ENCODE measurements at regions not wholly inside any gene's neighbourhood (a gene's known extent, or its start where the extent isn't known, plus 50 kb on each side); places are given as distances from the start of the nearest gene placed in this dataset.

GRCh38 chr15:96416934-96417759 lies 86.6 kb downstream of the NR2F2 start:
- H2AFZ ChIP-seq (ENCODE audit: low read length): no peak overlapping the region

GRCh38 chr15:96417760-96418130 lies 87.2 kb downstream of the NR2F2 start:
- Histone ChIP-seq H2AFZ (ENCODE audit: low read length) (no peak overlapping the region), H4K20me1 (ENCODE audit: insufficient read depth, low read length) (no peaks in the 10 kb centered on the region), H3K9me2 (ENCODE audit: insufficient read depth, low read length) (no peaks in the 10 kb centered on the region), H3K4me1 (ENCODE audit: insufficient read depth, low read length, poor library complexity, severe bottlenecking) (no peaks in the 10 kb centered on the region), H3K4me2 (ENCODE audit: low read length) (no peak overlapping the region), H3K79me2 (ENCODE audit: insufficient read depth, low read depth, low read length) (no peaks in the 10 kb centered on the region), H3K36me3 (ENCODE audit: insufficient read depth, low read length) (no peaks in the 10 kb centered on the region), H3K27ac (ENCODE audit: low read depth, low read length, poor library complexity, severe bottlenecking) (no peak overlapping the region), H3K4me3 (ENCODE audit: low read depth, low read length, poor library complexity, severe bottlenecking) (no peak overlapping the region), H3K9me3 (ENCODE audit: low read length) (no peaks in the 10 kb centered on the region)
- DNase-seq (ENCODE audit: low spot score): no peak
- BruUV-seq (replicated peaks): no TSS peak
- TF ChIP-seq EZH2phosphoT487 (IDR thresholded peaks at IDR 0.05; ENCODE audit: borderline replicate concordance, low read depth, low read length) (no peak), CTCF (conservative IDR thresholded peaks at IDR 0.05; ENCODE audit: low read length) (no peak)
- intact Hi-C loops (cut with micrococcal nuclease; ENCODE audit: unreplicated experiment): no loop called here
- ChIA-PET POLR2A (no interaction called here), CTCF (ENCODE audit: unreplicated experiment) (no interaction called here)

More at GRCh38 chr15:96416934-96417759, 86.6 kb downstream of the NR2F2 start:
- no peak overlapping the region for H3K27ac ChIP-seq (ENCODE audit: low read depth, low read length, poor library complexity, severe bottlenecking)
- no peaks in the 10 kb centered on the region for H3K9me2 ChIP-seq (ENCODE audit: insufficient read depth, low read length)
- intact Hi-C loops (cut with micrococcal nuclease; ENCODE audit: unreplicated experiment): no loop called here
- ChIA-PET POLR2A (no interaction called here), CTCF (ENCODE audit: unreplicated experiment) (no interaction called here)
- H3K36me3 ChIP-seq (ENCODE audit: insufficient read depth, low read length): no peaks in the 10 kb centered on the region
- H3K9me3 ChIP-seq (ENCODE audit: low read length): no peaks in the 10 kb centered on the region
- H3K4me3 ChIP-seq (ENCODE audit: low read depth, low read length, poor library complexity, severe bottlenecking): no peak overlapping the region
- no peak for DNase-seq (ENCODE audit: low spot score)
- H4K20me1 ChIP-seq (ENCODE audit: insufficient read depth, low read length): no peaks in the 10 kb centered on the region
- BruUV-seq (replicated peaks): no TSS peak
- H3K4me2 ChIP-seq (ENCODE audit: low read length): no peak overlapping the region
- no peaks in the 10 kb centered on the region for H3K4me1 ChIP-seq (ENCODE audit: insufficient read depth, low read length, poor library complexity, severe bottlenecking)
- TF ChIP-seq EZH2phosphoT487 (IDR thresholded peaks at IDR 0.05; ENCODE audit: borderline replicate concordance, low read depth, low read length) (no peak), CTCF (conservative IDR thresholded peaks at IDR 0.05; ENCODE audit: low read length) (no peak)
- no peaks in the 10 kb centered on the region for H3K79me2 ChIP-seq (ENCODE audit: insufficient read depth, low read depth, low read length)

GRCh38 chr15:96418146-96418545 lies 87.6 kb downstream of the NR2F2 start:
- Histone ChIP-seq H3K27ac (ENCODE audit: low read depth, low read length, poor library complexity, severe bottlenecking) (no peak overlapping the region), H3K4me3 (ENCODE audit: low read depth, low read length, poor library complexity, severe bottlenecking) (no peak overlapping the region), H3K9me3 (ENCODE audit: low read length) (no peaks in the 10 kb centered on the region), H3K9me2 (ENCODE audit: insufficient read depth, low read length) (no peaks in the 10 kb centered on the region), H2AFZ (ENCODE audit: low read length) (no peak overlapping the region), H3K4me2 (ENCODE audit: low read length) (no peak overlapping the region), H4K20me1 (ENCODE audit: insufficient read depth, low read length) (no peaks in the 10 kb centered on the region), H3K36me3 (ENCODE audit: insufficient read depth, low read length) (no peaks in the 10 kb centered on the region), H3K79me2 (ENCODE audit: insufficient read depth, low read depth, low read length) (no peaks in the 10 kb centered on the region), H3K4me1 (ENCODE audit: insufficient read depth, low read length, poor library complexity, severe bottlenecking) (no peaks in the 10 kb centered on the region)
- TF ChIP-seq EZH2phosphoT487 (IDR thresholded peaks at IDR 0.05; ENCODE audit: borderline replicate concordance, low read depth, low read length): no peak
- TF ChIP-seq CTCF (conservative IDR thresholded peaks at IDR 0.05; ENCODE audit: low read length): no peak
- intact Hi-C loops (cut with micrococcal nuclease; ENCODE audit: unreplicated experiment): no loop called here
- DNase-seq (ENCODE audit: low spot score): no peak
- ChIA-PET CTCF (ENCODE audit: unreplicated experiment) (no interaction called here), POLR2A (interaction anchor here (0.6 kb wide), 1 partner anchor 41 kb away, joined by 3 read pairs; no protein-coding TSS in a partner anchor)
- BruUV-seq (replicated peaks): no TSS peak
